ENCODE measurements at regions not wholly inside any gene's neighbourhood (a gene's known extent, or its start where the extent isn't known, plus 50 kb on each side); places are given as distances from the start of the nearest gene placed in this dataset.

DNA sequence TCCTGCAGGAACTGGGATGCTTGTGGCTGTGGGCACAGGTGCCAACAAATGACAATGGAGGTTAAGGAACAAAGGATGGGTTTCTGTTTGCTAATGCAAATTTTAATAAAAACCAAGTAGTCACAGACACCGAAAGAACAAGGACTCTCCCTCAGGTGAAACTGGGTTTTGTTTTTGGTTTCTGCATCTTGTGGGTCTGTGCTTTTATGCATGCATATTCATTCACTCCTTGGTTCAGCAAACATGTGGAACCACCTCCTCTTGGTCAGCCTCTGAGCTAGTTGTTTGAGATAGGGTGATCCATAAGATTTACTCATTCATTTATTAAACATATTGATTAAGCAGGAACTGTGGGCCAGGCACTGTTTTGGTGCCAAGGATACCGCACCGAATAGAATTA, 381.9 kb downstream of the CDK5RAP2 start:
- Histone ChIP-seq H3K27me3 (ENCODE audit: insufficient read depth, low read length) (peaks cover 12% of the 10 kb centered on the region), H3K4me1 (ENCODE audit: control insufficient read depth in 1 of 2, insufficient read depth in 2 of 2, low read length in 2 of 2) (no peaks in the 10 kb centered on the region), H2AFZ (ENCODE audit: low read depth, low read length, poor library complexity, severe bottlenecking) (no peak overlapping the region), H3K79me2 (ENCODE audit: insufficient read depth, low read length) (no peaks in the 10 kb centered on the region), H3K4me3 (replicated peaks in 1 of 2; ENCODE audit: low read depth in 1 of 2, low read length in 2 of 2) (no peak overlapping the region), H3K4me2 (ENCODE audit: low read length) (no peak overlapping the region), H3K36me3 (ENCODE audit: control insufficient read depth in 1 of 2, insufficient read depth in 2 of 2, low read length in 2 of 2) (no peaks in the 10 kb centered on the region), H3K9ac (ENCODE audit: low read length) (no peak overlapping the region), H3K27ac (ENCODE audit: low read depth, low read length) (no peak overlapping the region), H3K9me3 (ENCODE audit: control insufficient read depth in 1 of 2, insufficient read depth in 1 of 2, low read depth in 1 of 2, low read length in 2 of 2) (no peaks in the 10 kb centered on the region), H3K9me2 (ENCODE audit: insufficient read depth) (no peaks in the 10 kb centered on the region), H4K20me1 (ENCODE audit: insufficient read depth) (no peaks in the 10 kb centered on the region)
- DNase-seq (ENCODE audit: low read depth, low spot score) (no peak), ATAC-seq (no peak)
- ChIA-PET CTCF (no interaction called here), RAD21 (ENCODE audit: low non-redundant PET in 1 of 2, low total read pairs in 2 of 2, uncharacterized antibody in 2 of 2, unreplicated experiment in 2 of 2) (no interaction called here), POLR2A (no interaction called here)
- no TSS peak for BruUV-seq (replicated peaks)
- intact Hi-C loops (cut with micrococcal nuclease): no loop called here
- TF ChIP-seq, protein P1, sequence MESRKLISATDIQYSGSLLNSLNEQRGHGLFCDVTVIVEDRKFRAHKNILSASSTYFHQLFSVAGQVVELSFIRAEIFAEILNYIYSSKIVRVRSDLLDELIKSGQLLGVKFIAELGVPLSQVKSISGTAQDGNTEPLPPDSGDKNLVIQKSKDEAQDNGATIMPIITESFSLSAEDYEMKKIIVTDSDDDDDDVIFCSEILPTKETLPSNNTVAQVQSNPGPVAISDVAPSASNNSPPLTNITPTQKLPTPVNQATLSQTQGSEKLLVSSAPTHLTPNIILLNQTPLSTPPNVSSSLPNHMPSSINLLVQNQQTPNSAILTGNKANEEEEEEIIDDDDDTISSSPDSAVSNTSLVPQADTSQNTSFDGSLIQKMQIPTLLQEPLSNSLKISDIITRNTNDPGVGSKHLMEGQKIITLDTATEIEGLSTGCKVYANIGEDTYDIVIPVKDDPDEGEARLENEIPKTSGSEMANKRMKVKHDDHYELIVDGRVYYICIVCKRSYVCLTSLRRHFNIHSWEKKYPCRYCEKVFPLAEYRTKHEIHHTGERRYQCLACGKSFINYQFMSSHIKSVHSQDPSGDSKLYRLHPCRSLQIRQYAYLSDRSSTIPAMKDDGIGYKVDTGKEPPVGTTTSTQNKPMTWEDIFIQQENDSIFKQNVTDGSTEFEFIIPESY (IDR thresholded peaks at IDR 0.05; ENCODE audit: extremely low read depth, insufficient replicate concordance, low read length): no peak
- TF ChIP-seq FOSL1 (IDR thresholded peaks at IDR 0.05; ENCODE audit: low read depth) (no peak), EZH2 (IDR thresholded peaks at IDR 0.05) (no peak), JUND (IDR thresholded peaks at IDR 0.05) (no peak), YY1 (IDR thresholded peaks at IDR 0.05; ENCODE audit: extremely low read depth, insufficient replicate concordance, low read depth, low read length) (no peak), POLR2AphosphoS5 (IDR thresholded peaks at IDR 0.05; ENCODE audit: low read depth, low read length) (no peak), CEBPB (IDR thresholded peaks at IDR 0.05; ENCODE audit: low read depth) (no peak), TCF7L2 (IDR thresholded peaks at IDR 0.05; ENCODE audit: borderline replicate concordance, extremely low read depth, insufficient read depth, insufficient read length) (no peak), ELF1 (IDR thresholded peaks at IDR 0.05; ENCODE audit: borderline replicate concordance, low read depth) (no peak)
- TF ChIP-seq, protein P2, sequence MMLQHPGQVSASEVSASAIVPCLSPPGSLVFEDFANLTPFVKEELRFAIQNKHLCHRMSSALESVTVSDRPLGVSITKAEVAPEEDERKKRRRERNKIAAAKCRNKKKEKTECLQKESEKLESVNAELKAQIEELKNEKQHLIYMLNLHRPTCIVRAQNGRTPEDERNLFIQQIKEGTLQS (IDR thresholded peaks at IDR 0.05): no peak

Data from HCT116 (cell line).